ENCODE measurements at regions not wholly inside any gene's neighbourhood (a gene's known extent, or its start where the extent isn't known, plus 50 kb on each side); places are given as distances from the start of the nearest gene placed in this dataset.

GRCh38 chr16:58882292-58882691, 148.2 kb upstream of the GOT2 start:
- TF ChIP-seq FOXM1 (IDR thresholded peaks at IDR 0.05; ENCODE audit: borderline replicate concordance, low read depth): no peak
- TF ChIP-seq CREB1 (IDR thresholded peaks at IDR 0.05; ENCODE audit: low read depth): no peak
- no peak for TF ChIP-seq MAX (IDR thresholded peaks at IDR 0.05)
- no peak for TF ChIP-seq TEAD4 (IDR thresholded peaks at IDR 0.05)
- no peak for TF ChIP-seq TAF1 (IDR thresholded peaks at IDR 0.05; ENCODE audit: low read depth)
- TF ChIP-seq TCF12 (IDR thresholded peaks at IDR 0.05; ENCODE audit: low read depth): no peak
